AG04450 (cell line): ENCODE measurements at regions not wholly inside any gene's neighbourhood (a gene's known extent, or its start where the extent isn't known, plus 50 kb on each side); places are given as distances from the start of the nearest gene placed in this dataset.
"Not testable (repeated sequence)": the region's sequence is repeated elsewhere in the genome, so short reads cannot be mapped to it uniquely, and the experiment has no call there.

Experiments
- CTCF ChIA-PET: fragments of 300-600, 350-600 bp; formaldehyde crosslinking; extraction: SDS; loops from one replicate; lab custom pipeline; 2022; ENCODE audit warnings: antibody characterized with exemption, inconsistent platforms; lab: Charles Lee
- POLR2A ChIA-PET: fragments of 350-600 bp; formaldehyde crosslinking; extraction: SDS; loops from one replicate; lab custom pipeline; 2021; ENCODE audit warnings: antibody characterized with exemption, inconsistent platforms; lab: Yijun Ruan, JAX
- DNase-seq: peaks from one replicate; pipeline ENCODE4 v3.0.0-alpha.2; 2011; ENCODE audit warnings: low read depth, low spot score
- H3K27ac ChIP-seq: one replicate; pipeline ENCODE4 v1.5.1; 2012; ENCODE audit warnings: low read depth, low read length, control low read depth
- H3K27me3 ChIP-seq: one replicate; pipeline ENCODE4 v1.6.0; 2012; ENCODE audit warnings: low read length; ENCODE audit not compliant: control insufficient read depth, insufficient read depth
- H3K4me3 ChIP-seq: 2 replicates; pipeline ENCODE4 v1.5.1; 2011; ENCODE audit warnings: mild to moderate bottlenecking, low read depth, low read length, control low read depth
- H3K9me3 ChIP-seq: 2 replicates; pipeline ENCODE4 v1.5.1; 2012; ENCODE audit warnings: low read length; ENCODE audit not compliant: control insufficient read depth, insufficient read depth
- TF ChIP-seq, protein P1 (sequence below): IDR thresholded peaks from 2 replicates; pipeline ENCODE4 v1.5.1; 2011; ENCODE audit warnings: low read depth, low read length, control low read depth, inconsistent platforms

DNA sequence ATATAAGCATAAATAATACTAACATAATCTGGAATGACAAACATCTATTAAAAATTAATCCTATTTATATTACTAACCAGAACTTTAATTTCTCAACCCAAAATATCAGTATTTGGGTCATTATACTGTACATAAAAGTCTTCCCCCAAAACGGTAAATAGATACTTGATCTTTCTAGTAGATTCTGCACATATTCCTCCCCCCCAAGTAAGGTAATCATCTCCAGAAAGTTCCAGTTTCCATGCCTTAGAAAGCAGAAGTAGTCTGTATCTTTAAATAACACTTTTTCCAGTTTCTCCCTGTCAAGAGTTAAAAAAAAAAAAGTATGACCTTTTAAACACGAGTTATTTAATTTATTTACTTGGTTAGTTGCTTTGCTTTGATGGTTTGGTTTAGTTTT lies 150.7 kb upstream of the MB21D2 start:
- H3K9me3 ChIP-seq = no peaks in the 10 kb centered on the region
- DNase-seq = no peak
- no peak overlapping the region for H3K4me3 ChIP-seq
- ChIA-PET CTCF (no interaction called here), POLR2A (no interaction called here)
- no peaks in the 10 kb centered on the region for H3K27me3 ChIP-seq
- no peak overlapping the region for H3K27ac ChIP-seq
- TF ChIP-seq, protein P1, sequence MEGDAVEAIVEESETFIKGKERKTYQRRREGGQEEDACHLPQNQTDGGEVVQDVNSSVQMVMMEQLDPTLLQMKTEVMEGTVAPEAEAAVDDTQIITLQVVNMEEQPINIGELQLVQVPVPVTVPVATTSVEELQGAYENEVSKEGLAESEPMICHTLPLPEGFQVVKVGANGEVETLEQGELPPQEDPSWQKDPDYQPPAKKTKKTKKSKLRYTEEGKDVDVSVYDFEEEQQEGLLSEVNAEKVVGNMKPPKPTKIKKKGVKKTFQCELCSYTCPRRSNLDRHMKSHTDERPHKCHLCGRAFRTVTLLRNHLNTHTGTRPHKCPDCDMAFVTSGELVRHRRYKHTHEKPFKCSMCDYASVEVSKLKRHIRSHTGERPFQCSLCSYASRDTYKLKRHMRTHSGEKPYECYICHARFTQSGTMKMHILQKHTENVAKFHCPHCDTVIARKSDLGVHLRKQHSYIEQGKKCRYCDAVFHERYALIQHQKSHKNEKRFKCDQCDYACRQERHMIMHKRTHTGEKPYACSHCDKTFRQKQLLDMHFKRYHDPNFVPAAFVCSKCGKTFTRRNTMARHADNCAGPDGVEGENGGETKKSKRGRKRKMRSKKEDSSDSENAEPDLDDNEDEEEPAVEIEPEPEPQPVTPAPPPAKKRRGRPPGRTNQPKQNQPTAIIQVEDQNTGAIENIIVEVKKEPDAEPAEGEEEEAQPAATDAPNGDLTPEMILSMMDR = no peak

DNA sequence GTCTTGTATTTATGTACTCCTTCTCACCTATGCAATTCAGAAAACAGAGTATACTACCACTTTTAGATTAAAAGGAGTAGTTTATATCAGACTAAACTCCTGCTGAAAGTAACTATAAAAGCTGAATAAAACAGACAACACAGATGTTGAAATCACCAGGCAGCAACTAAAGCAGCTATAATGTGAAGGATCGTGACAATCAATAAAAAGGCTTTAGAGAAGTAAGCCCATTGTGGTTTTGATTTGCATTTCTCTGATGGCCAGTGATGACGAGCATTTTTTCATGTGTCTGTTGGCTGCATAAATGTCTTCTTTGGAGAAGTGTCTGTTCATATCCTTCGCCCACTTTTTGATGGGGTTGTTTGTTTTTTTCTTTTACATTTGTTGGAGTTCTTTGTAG lies 152.1 kb upstream of the MB21D2 start:
- H3K9me3 ChIP-seq, H3K27me3 ChIP-seq, H3K27ac ChIP-seq, H3K4me3 ChIP-seq, POLR2A ChIA-PET, DNase-seq, CTCF ChIA-PET: not testable (repeated sequence)

DNA sequence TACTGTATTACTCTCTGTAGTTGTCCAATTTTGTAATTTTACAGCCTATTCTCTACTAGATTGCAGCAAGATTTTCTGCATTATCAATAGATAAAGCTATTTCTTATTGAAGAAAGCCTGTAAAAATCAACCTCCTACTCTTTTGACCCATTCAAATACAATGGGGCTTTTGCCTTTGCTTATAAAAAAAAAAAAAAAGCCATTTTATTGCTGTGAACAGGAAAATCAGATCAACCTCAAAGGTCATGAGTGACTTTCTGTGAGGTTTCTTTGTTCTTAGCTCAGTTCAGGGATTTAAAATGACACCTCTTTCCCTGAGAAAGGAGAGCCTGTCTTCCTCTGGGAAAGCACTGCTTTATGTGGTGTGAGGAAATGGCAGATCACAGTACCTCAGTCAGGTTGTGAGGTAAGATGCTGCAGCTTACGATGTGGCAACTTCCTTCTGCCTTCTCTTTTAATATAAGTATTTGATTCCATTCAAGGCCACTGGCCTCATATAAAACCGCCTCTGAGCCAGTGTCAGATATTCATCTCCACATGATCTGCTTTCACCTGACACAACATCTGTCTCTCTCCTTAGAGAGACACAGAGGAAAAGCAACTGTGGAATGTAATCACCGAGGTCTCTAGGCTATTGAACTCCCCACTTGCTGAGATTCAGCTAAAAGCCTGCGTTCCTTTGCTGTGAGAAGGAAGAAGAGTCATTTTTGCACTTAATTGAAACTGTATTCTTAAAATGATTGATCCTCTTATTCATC lies 161.5 kb upstream of the MB21D2 start:
- Histone ChIP-seq H3K9me3 (no peaks in the 10 kb centered on the region), H3K27me3 (no peaks in the 10 kb centered on the region), H3K27ac (no peak overlapping the region), H3K4me3 (no peak overlapping the region)
- TF ChIP-seq, protein P1 = no peak
- ChIA-PET POLR2A (interaction anchor here (0.6 kb wide), 1 partner anchor 140 kb away, joined by 3 read pairs; no protein-coding TSS in a partner anchor), CTCF (interaction anchor here (1.0 to 1.4 kb wide), 2 partner anchors 38 to 266 kb away, joined by 3 to 12 read pairs; no protein-coding TSS in a partner anchor)
- DNase-seq = no peak

DNA sequence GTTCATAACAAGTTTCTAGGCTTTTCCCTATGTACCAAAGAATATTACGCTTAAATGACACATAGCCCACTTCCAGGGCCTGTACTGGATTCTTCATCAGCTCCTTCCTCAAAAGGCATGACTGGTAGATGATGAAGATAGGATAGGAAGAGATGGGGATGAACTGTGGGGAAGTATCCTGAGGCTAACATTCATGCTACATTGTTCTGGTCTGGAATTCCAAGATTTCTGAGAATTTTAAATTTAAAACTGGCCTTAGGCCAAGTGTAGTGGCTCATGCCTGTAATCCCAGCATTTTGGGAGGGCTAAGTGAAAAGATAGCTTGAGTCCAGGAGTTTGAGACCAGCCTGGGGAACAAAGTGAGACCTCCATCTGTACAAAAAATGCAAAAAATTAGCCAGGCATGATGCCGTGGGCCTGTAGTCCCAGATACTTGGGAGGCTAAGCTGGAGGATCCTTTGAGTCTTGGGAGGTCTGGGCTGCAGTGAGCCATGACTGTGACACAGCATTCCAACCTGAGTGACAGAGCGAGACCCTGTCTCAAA lies 160.1 kb upstream of the PLAAT1 start:
- POLR2A ChIA-PET = no interaction called here
- TF ChIP-seq, protein P1 = no peak
- no peak overlapping the region for H3K27ac ChIP-seq
- no peaks in the 10 kb centered on the region for H3K9me3 ChIP-seq
- CTCF ChIA-PET = no interaction called here
- no peak for DNase-seq
- no peak overlapping the region for H3K4me3 ChIP-seq
- H3K27me3 ChIP-seq = no peaks in the 10 kb centered on the region

DNA sequence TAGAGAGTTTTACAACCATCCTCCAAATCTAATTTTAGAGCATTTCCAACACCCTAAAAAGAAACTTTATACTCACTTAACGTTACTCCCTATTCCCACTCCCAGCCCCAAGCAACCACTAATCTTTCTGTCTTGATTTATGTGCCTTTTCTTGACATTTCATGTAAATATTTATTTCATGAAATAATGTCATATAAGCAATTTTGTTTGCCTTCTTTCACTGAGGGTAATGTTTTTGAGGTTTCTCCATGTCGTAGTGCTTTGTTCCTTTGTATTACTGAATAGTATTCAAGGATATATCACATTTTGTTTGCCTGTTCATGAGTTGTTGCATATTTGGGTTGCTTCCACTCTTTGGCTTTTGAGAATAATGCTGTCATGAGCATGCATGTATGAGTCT lies 155.4 kb upstream of the PLAAT1 start:
- H3K4me3 ChIP-seq = no peak overlapping the region
- TF ChIP-seq, protein P1 = no peak
- CTCF ChIA-PET = no interaction called here
- H3K9me3 ChIP-seq = no peaks in the 10 kb centered on the region
- DNase-seq = no peak
- no peaks in the 10 kb centered on the region for H3K27me3 ChIP-seq
- POLR2A ChIA-PET = no interaction called here
- no peak overlapping the region for H3K27ac ChIP-seq
